ENCODE measurements at regions not wholly inside any gene's neighbourhood (a gene's known extent, or its start where the extent isn't known, plus 50 kb on each side); places are given as distances from the start of the nearest gene placed in this dataset.
"Not testable (repeated sequence)": the region's sequence is repeated elsewhere in the genome, so short reads cannot be mapped to it uniquely, and the experiment has no call there.

GRCh38 chr14:71399057-71399487 lies 491.8 kb downstream of the PCNX1 start:
- Histone ChIP-seq H3K4me3 (no peak overlapping the region), H3K27ac (peak overlapping the region in 1 of 2 donors; percentile 60)
- no peak for DNase-seq (ENCODE audit: low spot score)
- TF ChIP-seq CTCF (IDR thresholded peaks at IDR 0.05): no peak

- no peak for TF ChIP-seq CTCF (IDR thresholded peaks at IDR 0.05)
- Histone ChIP-seq H3K27ac (peak overlapping the region in 1 of 2 donors; percentile 60), H3K4me3 (peak overlapping the region; percentile 34)
- DNase-seq (ENCODE audit: low spot score): no peak
These were observed 493.6 kb downstream of the PCNX1 start for GRCh38 chr14:71400871-71401321.

GRCh38 chr14:71402415-71402814 lies 495.2 kb downstream of the PCNX1 start:
- not testable (repeated sequence) for H3K4me3 ChIP-seq; DNase-seq (ENCODE audit: low spot score); H3K27ac ChIP-seq

- Histone ChIP-seq H3K27ac (no peak overlapping the region), H3K4me3 (no peak overlapping the region)
- DNase-seq (ENCODE audit: low spot score): no peak
- TF ChIP-seq CTCF (IDR thresholded peaks at IDR 0.05): no peak
These were observed 496.4 kb downstream of the PCNX1 start for GRCh38 chr14:71403656-71404055.

- Histone ChIP-seq H3K27ac (no peak overlapping the region), H3K4me3 (no peak overlapping the region)
- no peak for TF ChIP-seq CTCF (IDR thresholded peaks at IDR 0.05)
- DNase-seq (ENCODE audit: low spot score): no peak
These were observed 498.4 kb downstream of the PCNX1 start for GRCh38 chr14:71405676-71406075.

GRCh38 chr14:71408362-71409030 lies 501.2 kb downstream of the PCNX1 start:
- no peak overlapping the region for H3K4me3 ChIP-seq
- DNase-seq (ENCODE audit: low spot score): no peak
- peak overlapping the region; percentile 11 to 64 for H3K27ac ChIP-seq
- TF ChIP-seq CTCF (IDR thresholded peaks at IDR 0.05): no peak

GRCh38 chr14:71410578-71411284 lies 503.5 kb downstream of the PCNX1 start:
- H3K27ac ChIP-seq: no peak overlapping the region
- TF ChIP-seq CTCF (IDR thresholded peaks at IDR 0.05): no peak
- no peak overlapping the region for H3K4me3 ChIP-seq
- DNase-seq (ENCODE audit: low spot score): no peak
